HG03439 (cell line): ENCODE measurements at regions not wholly inside any gene's neighbourhood (a gene's known extent, or its start where the extent isn't known, plus 50 kb on each side); places are given as distances from the start of the nearest gene placed in this dataset.
"Not testable (repeated sequence)": the region's sequence is repeated elsewhere in the genome, so short reads cannot be mapped to it uniquely, and the experiment has no call there.

Experiments
- ATAC-seq: cut with Tn5 transposase; IDR thresholded peaks from one replicate; pipeline ENCODE4 v1.9.1; 2021; ENCODE audit warnings: mild to moderate bottlenecking, moderate library complexity; ENCODE audit not compliant: unreplicated experiment

GRCh38 chr9:7315746-7316145, 483.8 kb downstream of the DMAC1 start:
- ATAC-seq = no peak

- no peak for ATAC-seq
Observed at GRCh38 chr9:7315116-7315515, 484.5 kb downstream of the DMAC1 start.

- ATAC-seq = no peak
Observed at GRCh38 chr9:7313389-7313788, 486.2 kb downstream of the DMAC1 start.

GRCh38 chr9:7309051-7309450, 490.5 kb downstream of the DMAC1 start:
- not testable (repeated sequence) for ATAC-seq

GRCh38 chr9:7305677-7306076, 493.9 kb downstream of the DMAC1 start:
- ATAC-seq = no peak

- ATAC-seq = no peak
Observed at GRCh38 chr9:7304627-7304995, 495.0 kb downstream of the DMAC1 start.

GRCh38 chr9:7303907-7304626, 495.5 kb downstream of the DMAC1 start:
- ATAC-seq = no peak

GRCh38 chr9:7300484-7300883, 499.1 kb downstream of the DMAC1 start:
- no peak for ATAC-seq

- peak; percentile 97 for ATAC-seq
Observed at GRCh38 chr9:7298123-7298522, 501.5 kb downstream of the DMAC1 start.

- no peak for ATAC-seq
Observed at GRCh38 chr9:7297521-7297920, 502.1 kb downstream of the DMAC1 start.

GRCh38 chr9:7293091-7293490, 506.5 kb downstream of the DMAC1 start:
- ATAC-seq = no peak

- ATAC-seq = no peak
Observed at GRCh38 chr9:7289773-7290172, 509.8 kb downstream of the DMAC1 start.

- no peak for ATAC-seq
Observed at GRCh38 chr9:7287986-7288385, 511.6 kb downstream of the DMAC1 start.

- ATAC-seq = no peak
Observed at GRCh38 chr9:7287065-7287464, 512.5 kb downstream of the DMAC1 start.

GRCh38 chr9:7286101-7286500, 513.5 kb downstream of the DMAC1 start:
- no peak for ATAC-seq

GRCh38 chr9:7285199-7285598, 514.4 kb downstream of the DMAC1 start:
- no peak for ATAC-seq

- ATAC-seq = no peak
Observed at GRCh38 chr9:7284517-7284916, 515.1 kb downstream of the DMAC1 start.

- ATAC-seq = no peak
Observed at GRCh38 chr9:7284117-7284516, 515.5 kb downstream of the DMAC1 start.

GRCh38 chr9:7273575-7273974, 515.8 kb downstream of the KDM4C start:
- no peak for ATAC-seq

GRCh38 chr9:7266911-7267595, 509.3 kb downstream of the KDM4C start:
- no peak for ATAC-seq

- ATAC-seq = no peak
Observed at GRCh38 chr9:7265181-7265580, 507.4 kb downstream of the KDM4C start.

- no peak for ATAC-seq
Observed at GRCh38 chr9:7259544-7260241, 501.9 kb downstream of the KDM4C start.
